ENCODE measurements at regions not wholly inside any gene's neighbourhood (a gene's known extent, or its start where the extent isn't known, plus 50 kb on each side); places are given as distances from the start of the nearest gene placed in this dataset.

DNA sequence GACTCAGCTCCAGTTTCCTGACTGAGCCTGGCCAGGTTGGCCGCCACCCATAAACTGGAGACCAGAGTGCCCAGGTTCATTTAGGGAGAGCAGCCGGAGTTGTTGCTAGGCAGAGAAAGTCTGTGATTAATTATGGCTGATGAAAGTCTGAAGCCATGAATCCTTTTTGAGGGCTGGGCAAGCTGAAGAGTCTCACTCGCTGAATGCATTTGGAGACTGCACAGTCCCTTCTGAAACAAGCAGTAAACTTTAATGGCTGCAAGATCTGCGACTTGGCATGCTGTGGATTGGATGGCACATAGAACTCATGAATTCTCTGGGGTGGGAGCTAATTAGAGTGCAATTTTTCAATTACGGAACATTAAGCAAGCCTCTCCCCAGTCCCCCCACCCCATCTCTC is 282.1 kb downstream of the RPLP1 start:
- Histone ChIP-seq H3K27me3 (no peaks in the 10 kb centered on the region), H3K4me3 (no peak overlapping the region), H3K27ac (replicated peaks in 1 of 4) (peak overlapping the region in 1 of 4 donors; percentile 17), H3K36me3 (no peaks in the 10 kb centered on the region), H3K9me3 (no peaks in the 10 kb centered on the region), H3K4me1 (peaks cover 0 to 19% (median 17%) of the 10 kb centered on the region in 4 donors)
- DNase-seq (ENCODE audit: extremely low spot score): no peak
- TF ChIP-seq EP300 (IDR thresholded peaks at IDR 0.05) (no peak), POLR2A (IDR thresholded peaks at IDR 0.05; ENCODE audit: low read depth) (no peak), POLR2AphosphoS5 (IDR thresholded peaks at IDR 0.05) (no peak)
- TF ChIP-seq, protein P1, sequence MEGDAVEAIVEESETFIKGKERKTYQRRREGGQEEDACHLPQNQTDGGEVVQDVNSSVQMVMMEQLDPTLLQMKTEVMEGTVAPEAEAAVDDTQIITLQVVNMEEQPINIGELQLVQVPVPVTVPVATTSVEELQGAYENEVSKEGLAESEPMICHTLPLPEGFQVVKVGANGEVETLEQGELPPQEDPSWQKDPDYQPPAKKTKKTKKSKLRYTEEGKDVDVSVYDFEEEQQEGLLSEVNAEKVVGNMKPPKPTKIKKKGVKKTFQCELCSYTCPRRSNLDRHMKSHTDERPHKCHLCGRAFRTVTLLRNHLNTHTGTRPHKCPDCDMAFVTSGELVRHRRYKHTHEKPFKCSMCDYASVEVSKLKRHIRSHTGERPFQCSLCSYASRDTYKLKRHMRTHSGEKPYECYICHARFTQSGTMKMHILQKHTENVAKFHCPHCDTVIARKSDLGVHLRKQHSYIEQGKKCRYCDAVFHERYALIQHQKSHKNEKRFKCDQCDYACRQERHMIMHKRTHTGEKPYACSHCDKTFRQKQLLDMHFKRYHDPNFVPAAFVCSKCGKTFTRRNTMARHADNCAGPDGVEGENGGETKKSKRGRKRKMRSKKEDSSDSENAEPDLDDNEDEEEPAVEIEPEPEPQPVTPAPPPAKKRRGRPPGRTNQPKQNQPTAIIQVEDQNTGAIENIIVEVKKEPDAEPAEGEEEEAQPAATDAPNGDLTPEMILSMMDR (IDR thresholded peaks at IDR 0.05): no peak
- intact Hi-C loops (cut with DNase I): loop anchor here (5.0 kb wide), 1 partner anchor 753 kb away; no protein-coding TSS in a partner anchor
- WGBS: 43% methylated on average over 4 of the region's 5 CpGs

DNA sequence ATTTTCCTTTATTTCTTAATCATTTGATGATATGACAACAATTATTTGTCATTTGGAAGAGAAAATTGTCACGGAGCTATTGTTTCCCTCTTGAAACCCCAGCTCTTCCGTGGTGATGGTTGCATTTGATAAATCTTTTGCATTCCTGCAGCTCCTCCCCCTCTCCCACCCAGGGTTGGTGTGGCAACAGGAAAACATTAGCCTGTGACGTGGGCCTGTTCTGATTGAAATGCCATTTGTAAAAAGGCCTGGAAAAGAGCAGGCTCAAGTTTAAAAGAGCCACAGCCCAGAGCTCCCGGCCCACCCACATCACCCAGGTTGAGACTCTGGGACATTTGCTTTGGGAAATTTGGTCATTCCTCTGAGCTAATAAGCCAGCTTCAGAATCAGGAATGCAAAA is 282.5 kb downstream of the RPLP1 start:
- Histone ChIP-seq H3K27ac (replicated peaks in 1 of 4) (peak overlapping the region in 1 of 4 donors; percentile 17), H3K4me1 (peaks cover 0 to 19% (median 17%) of the 10 kb centered on the region in 4 donors), H3K27me3 (no peaks in the 10 kb centered on the region), H3K4me3 (no peak overlapping the region), H3K9me3 (no peaks in the 10 kb centered on the region), H3K36me3 (no peaks in the 10 kb centered on the region)
- TF ChIP-seq POLR2A (IDR thresholded peaks at IDR 0.05; ENCODE audit: low read depth) (no peak), EP300 (IDR thresholded peaks at IDR 0.05) (no peak), POLR2AphosphoS5 (IDR thresholded peaks at IDR 0.05) (no peak)
- TF ChIP-seq, protein P1 (IDR thresholded peaks at IDR 0.05): no peak
- WGBS: 29% methylated on average over 4 of the region's 4 CpGs
- DNase-seq (ENCODE audit: extremely low spot score): no peak
- intact Hi-C loops (cut with DNase I): no loop called here

DNA sequence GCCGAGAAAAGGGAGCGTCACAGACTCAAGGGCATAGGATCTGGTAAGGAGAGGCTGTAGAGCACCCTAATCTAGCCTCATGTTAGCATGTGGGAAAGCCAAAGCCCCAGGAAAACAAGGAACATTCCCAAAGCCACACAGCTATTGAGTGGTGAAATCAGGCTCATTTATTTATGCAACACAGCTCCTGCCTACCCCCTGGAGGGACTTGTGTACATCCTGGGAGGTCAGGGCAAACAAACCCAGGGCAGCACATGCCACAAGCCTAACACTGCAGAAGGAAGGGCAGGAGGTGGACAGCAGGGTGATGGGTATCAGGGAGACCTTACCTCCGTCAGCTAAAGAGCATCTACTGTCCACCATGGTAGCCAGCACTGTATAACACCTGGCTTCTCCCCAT is 283.5 kb downstream of the RPLP1 start:
- WGBS: 79% methylated on average over 3 of the region's 3 CpGs
- DNase-seq (ENCODE audit: extremely low spot score): no peak
- Histone ChIP-seq H3K36me3 (no peaks in the 10 kb centered on the region), H3K9me3 (peaks cover 0 to 9% (median 0%) of the 10 kb centered on the region in 4 donors), H3K27me3 (no peaks in the 10 kb centered on the region), H3K4me3 (no peak overlapping the region), H3K27ac (replicated peaks in 1 of 4) (no peak overlapping the region), H3K4me1 (peaks cover 0 to 19% (median 17%) of the 10 kb centered on the region in 4 donors)
- TF ChIP-seq EP300 (IDR thresholded peaks at IDR 0.05) (no peak), POLR2A (IDR thresholded peaks at IDR 0.05; ENCODE audit: low read depth) (no peak), POLR2AphosphoS5 (IDR thresholded peaks at IDR 0.05) (no peak)
- TF ChIP-seq, protein P1 (IDR thresholded peaks at IDR 0.05): no peak
- intact Hi-C loops (cut with DNase I): no loop called here

DNA sequence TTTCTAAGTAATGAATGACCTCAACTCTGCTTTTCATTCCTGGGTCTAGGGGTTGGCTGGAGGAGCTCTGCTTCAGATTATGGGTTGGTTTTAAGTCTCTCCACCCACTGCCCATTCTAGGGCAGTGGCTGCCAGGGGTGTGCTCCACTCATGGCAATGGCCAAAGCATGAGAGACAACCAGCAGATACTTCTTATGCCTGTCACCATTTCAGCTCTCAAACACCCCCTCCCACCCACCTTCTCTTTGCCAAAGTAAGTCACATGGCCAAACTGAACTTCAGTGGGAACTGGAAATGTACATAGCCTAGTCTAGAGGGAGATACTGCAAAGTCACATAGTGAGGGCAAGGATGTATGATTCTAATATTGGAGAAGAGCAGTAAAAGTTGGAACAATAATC is 285.3 kb downstream of the RPLP1 start:
- Histone ChIP-seq H3K4me3 (no peak overlapping the region), H3K9me3 (peaks cover 0 to 9% (median 0%) of the 10 kb centered on the region in 4 donors), H3K4me1 (peaks cover 0 to 19% (median 17%) of the 10 kb centered on the region in 4 donors), H3K27me3 (no peaks in the 10 kb centered on the region), H3K36me3 (no peaks in the 10 kb centered on the region), H3K27ac (replicated peaks in 1 of 4) (no peak overlapping the region)
- TF ChIP-seq EP300 (IDR thresholded peaks at IDR 0.05): no peak
- intact Hi-C loops (cut with DNase I): no loop called here
- DNase-seq (ENCODE audit: extremely low spot score): no peak

DNA sequence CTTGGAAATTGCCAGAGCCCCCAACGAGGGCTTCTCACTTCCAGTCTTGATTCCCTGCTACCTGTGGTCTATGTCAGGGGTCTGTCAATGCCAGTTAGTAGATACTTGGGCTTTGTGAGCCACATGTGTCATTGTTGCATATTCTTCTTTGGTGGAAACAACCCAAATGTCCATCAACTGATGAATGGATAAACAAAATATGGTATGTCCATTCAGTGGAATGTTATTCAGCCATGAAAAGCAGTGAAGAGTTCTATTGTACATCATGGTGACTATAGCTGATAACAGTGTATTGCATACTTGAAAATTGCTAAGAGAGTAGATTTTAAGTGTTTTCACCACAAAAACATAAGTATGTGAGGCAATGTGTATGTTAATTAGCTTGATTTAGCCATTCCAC is 288.1 kb downstream of the RPLP1 start:
- Histone ChIP-seq H3K4me1 (peaks cover 0 to 5% (median 3%) of the 10 kb centered on the region in 4 donors), H3K27ac (replicated peaks in 1 of 4) (no peak overlapping the region), H3K27me3 (peaks cover 0 to 15% (median 0%) of the 10 kb centered on the region in 4 donors), H3K4me3 (no peak overlapping the region), H3K9me3 (peaks cover 0 to 9% (median 0%) of the 10 kb centered on the region in 4 donors), H3K36me3 (no peaks in the 10 kb centered on the region)
- WGBS: 92% methylated on average over 1 of the region's 1 CpG
- intact Hi-C loops (cut with DNase I): loop anchor here (10.0 kb wide), 1 partner anchor 64 kb away; no protein-coding TSS in a partner anchor
- TF ChIP-seq POLR2AphosphoS5 (IDR thresholded peaks at IDR 0.05) (no peak), POLR2A (IDR thresholded peaks at IDR 0.05; ENCODE audit: low read depth) (no peak), EP300 (IDR thresholded peaks at IDR 0.05) (no peak)
- TF ChIP-seq, protein P1 (IDR thresholded peaks at IDR 0.05): no peak
- no peak for DNase-seq (ENCODE audit: extremely low spot score)

All from esophagus muscularis mucosa (tissue), 4 donors.